ENCODE measurements at regions not wholly inside any gene's neighbourhood (a gene's known extent, or its start where the extent isn't known, plus 50 kb on each side); places are given as distances from the start of the nearest gene placed in this dataset.
"Not testable (repeated sequence)": the region's sequence is repeated elsewhere in the genome, so short reads cannot be mapped to it uniquely, and the experiment has no call there.

GRCh38 chr2:221778025-221778424 is 205.9 kb upstream of the EPHA4 start:
- no peak for FAIRE-seq
- DNase-seq (ENCODE audit: insufficient read length, low spot score) = no peak

- DNase-seq (ENCODE audit: insufficient read length, low spot score) (no peak), FAIRE-seq (no peak)
These were observed 205.0 kb upstream of the EPHA4 start for GRCh38 chr2:221777119-221777518.

- FAIRE-seq = no peak
- DNase-seq (ENCODE audit: insufficient read length, low spot score) = no peak
These were observed 203.0 kb upstream of the EPHA4 start for GRCh38 chr2:221775096-221775495.

- DNase-seq (ENCODE audit: insufficient read length, low spot score) (no peak), FAIRE-seq (no peak)
These were observed 202.0 kb upstream of the EPHA4 start for GRCh38 chr2:221774136-221774535.

- no peak for FAIRE-seq
- DNase-seq (ENCODE audit: insufficient read length, low spot score) = no peak
These were observed 199.2 kb upstream of the EPHA4 start for GRCh38 chr2:221771297-221771696.

GRCh38 chr2:221767106-221768012 is 195.3 kb upstream of the EPHA4 start:
- no peak for DNase-seq (ENCODE audit: insufficient read length, low spot score)
- no peak for FAIRE-seq

GRCh38 chr2:221762496-221762895 is 190.4 kb upstream of the EPHA4 start:
- no peak for FAIRE-seq
- no peak for DNase-seq (ENCODE audit: insufficient read length, low spot score)

GRCh38 chr2:221761260-221761659 is 189.2 kb upstream of the EPHA4 start:
- DNase-seq (ENCODE audit: insufficient read length, low spot score) (no peak), FAIRE-seq (no peak)

GRCh38 chr2:221758076-221758475 is 186.0 kb upstream of the EPHA4 start:
- FAIRE-seq = no peak
- DNase-seq (ENCODE audit: insufficient read length, low spot score) = no peak

GRCh38 chr2:221753401-221753800 is 181.3 kb upstream of the EPHA4 start:
- no peak for FAIRE-seq

GRCh38 chr2:221752781-221753180 is 180.7 kb upstream of the EPHA4 start:
- FAIRE-seq = no peak
- DNase-seq (ENCODE audit: insufficient read length, low spot score) = no peak

More at GRCh38 chr2:221753401-221753800, 181.3 kb upstream of the EPHA4 start:
- DNase-seq (ENCODE audit: insufficient read length, low spot score) = no peak

- FAIRE-seq (no peak), DNase-seq (ENCODE audit: insufficient read length, low spot score) (no peak)
These were observed 178.2 kb upstream of the EPHA4 start for GRCh38 chr2:221750316-221750715.

GRCh38 chr2:221747289-221747972 is 175.3 kb upstream of the EPHA4 start:
- no peak for FAIRE-seq
- DNase-seq (ENCODE audit: insufficient read length, low spot score) = no peak

GRCh38 chr2:221741496-221742211 is 169.6 kb upstream of the EPHA4 start:
- no peak for DNase-seq (ENCODE audit: insufficient read length, low spot score)
- no peak for FAIRE-seq

- FAIRE-seq = peak; percentile 44
- DNase-seq (ENCODE audit: insufficient read length, low spot score) = no peak
These were observed 159.5 kb upstream of the EPHA4 start for GRCh38 chr2:221731432-221732145.

- no peak for FAIRE-seq
- DNase-seq (ENCODE audit: insufficient read length, low spot score) = no peak
These were observed 154.9 kb upstream of the EPHA4 start for GRCh38 chr2:221726894-221727513.

GRCh38 chr2:221724631-221725203 is 152.6 kb upstream of the EPHA4 start:
- FAIRE-seq = no peak
- DNase-seq (ENCODE audit: insufficient read length, low spot score) = no peak

- DNase-seq (ENCODE audit: insufficient read length, low spot score); FAIRE-seq: not testable (repeated sequence)
These were observed 152.0 kb upstream of the EPHA4 start for GRCh38 chr2:221724117-221724516.

- DNase-seq (ENCODE audit: insufficient read length, low spot score) = no peak
- FAIRE-seq = no peak
These were observed 144.6 kb upstream of the EPHA4 start for GRCh38 chr2:221716426-221717303.
